ENCODE measurements at regions not wholly inside any gene's neighbourhood (a gene's known extent, or its start where the extent isn't known, plus 50 kb on each side); places are given as distances from the start of the nearest gene placed in this dataset.
"Not testable (repeated sequence)": the region's sequence is repeated elsewhere in the genome, so short reads cannot be mapped to it uniquely, and the experiment has no call there.

- no peak for DNase-seq (ENCODE audit: low read depth in 2 of 2)
Observed at GRCh38 chr14:51578853-51579252, 72.9 kb upstream of the FRMD6 start.

- DNase-seq (ENCODE audit: low read depth in 2 of 2) = no peak
Observed at GRCh38 chr14:51581017-51581881, 70.5 kb upstream of the FRMD6 start.

GRCh38 chr14:51582437-51582836 is 69.3 kb upstream of the FRMD6 start:
- DNase-seq (ENCODE audit: low read depth in 2 of 2) = no peak

- DNase-seq (ENCODE audit: low read depth in 2 of 2) = no peak
Observed at GRCh38 chr14:51585055-51585454, 66.7 kb upstream of the FRMD6 start.

- no peak for DNase-seq (ENCODE audit: low read depth in 2 of 2)
Observed at GRCh38 chr14:51592836-51593235, 58.9 kb upstream of the FRMD6 start.

- DNase-seq (ENCODE audit: low read depth in 2 of 2) = no peak
Observed at GRCh38 chr14:51593397-51593796, 58.3 kb upstream of the FRMD6 start.

GRCh38 chr14:51595881-51596455 is 55.7 kb upstream of the FRMD6 start:
- DNase-seq (ENCODE audit: low read depth in 2 of 2) = no peak

GRCh38 chr14:51596488-51597117 is 55.1 kb upstream of the FRMD6 start:
- DNase-seq (ENCODE audit: low read depth in 2 of 2) = no peak

- no peak for DNase-seq (ENCODE audit: low read depth in 2 of 2)
Observed at GRCh38 chr14:51597261-51598001, 54.3 kb upstream of the FRMD6 start.

GRCh38 chr14:51598924-51599600 is 52.6 kb upstream of the FRMD6 start:
- DNase-seq (ENCODE audit: low read depth in 2 of 2) = not testable (repeated sequence)

- no peak for DNase-seq (ENCODE audit: low read depth in 2 of 2)
Observed at GRCh38 chr14:51600658-51601057, 51.1 kb upstream of the FRMD6 start.
